B cell (primary cell): ENCODE measurements at regions not wholly inside any gene's neighbourhood (a gene's known extent, or its start where the extent isn't known, plus 50 kb on each side); places are given as distances from the start of the nearest gene placed in this dataset.

ENCODE experiments used
- CTCF ChIP-seq: fragments of 200-600 bp; IDR thresholded peaks from one replicate; pipeline ENCODE4 v1.8.0; 2022; ENCODE audit warnings: antibody characterized with exemption, mild to moderate bottlenecking
- EZH2 ChIP-seq: IDR thresholded peaks from 2 replicates; pipeline ENCODE4 v1.6.1; 2012; ENCODE audit warnings: borderline replicate concordance, low read depth, mild to moderate bottlenecking, moderate library complexity, low read length; ENCODE audit not compliant: insufficient read depth, poor library complexity, severe bottlenecking

- TF ChIP-seq CTCF (no peak), EZH2 (no peak)
These were observed 125.8 kb upstream of the NCOR2 start for GRCh38 chr12:124693111-124693723.
